Brain microvascular endothelial cell (primary cell): ENCODE measurements at regions not wholly inside any gene's neighbourhood (a gene's known extent, or its start where the extent isn't known, plus 50 kb on each side); places are given as distances from the start of the nearest gene placed in this dataset.

Source experiments
- DNase-seq: peaks from one replicate; pipeline ENCODE4 v3.0.0-alpha.2; 2020
- H3K27ac ChIP-seq: fragments of 250-450 bp; sonication (Bioruptor Pico); 2 replicates; pipeline ENCODE4 v1.5.1; 2020; ENCODE audit warnings: mild to moderate bottlenecking, moderate library complexity
- H3K27me3 ChIP-seq: fragments of 250-450 bp; sonication (Bioruptor Pico); replicated peaks from 2 replicates; pipeline ENCODE4 v1.5.1; 2020; ENCODE audit warnings: mild to moderate bottlenecking
- H3K36me3 ChIP-seq: fragments of 250-450 bp; sonication (Bioruptor Pico); replicated peaks from 2 replicates; pipeline ENCODE4 v1.5.1; 2020; ENCODE audit warnings: mild to moderate bottlenecking
- H3K4me3 ChIP-seq: 2 replicates; pipeline ENCODE4 v1.5.1; 2011; ENCODE audit warnings: low read depth, mild to moderate bottlenecking, control low read depth, low read length, moderate library complexity
- CTCF ChIP-seq: IDR thresholded peaks from 2 replicates; pipeline ENCODE4 v1.5.1; 2011; ENCODE audit warnings: low read depth, mild to moderate bottlenecking, moderate library complexity, low read length, control low read depth, inconsistent platforms; ENCODE audit errors: missing control alignments
- in situ Hi-C: cut with HindIII; loops from 2 replicates; pipeline ENCODE4 v1.10.0; 2017; ENCODE audit warnings: low sequenced_read_pairs, low pct_ligation_motif_present

GRCh38 chr13:78934336-78934735, 275.4 kb upstream of the OBI1 start:
- Histone ChIP-seq H3K27me3 (no peaks in the 10 kb centered on the region), H3K27ac (no peak overlapping the region), H3K36me3 (no peaks in the 10 kb centered on the region), H3K4me3 (no peak overlapping the region)
- in situ Hi-C loops: no loop called here
- no peak for TF ChIP-seq CTCF
- DNase-seq: no peak

- no peaks in the 10 kb centered on the region for H3K27me3 ChIP-seq
- H3K4me3 ChIP-seq: no peak overlapping the region
- no peak for TF ChIP-seq CTCF
- H3K36me3 ChIP-seq: no peaks in the 10 kb centered on the region
- no peak for DNase-seq
- H3K27ac ChIP-seq: no peak overlapping the region
- in situ Hi-C loops: no loop called here
These were observed 256.1 kb upstream of the OBI1 start for GRCh38 chr13:78915015-78915414.

GRCh38 chr13:78913656-78914055, 254.7 kb upstream of the OBI1 start:
- Histone ChIP-seq H3K36me3 (no peaks in the 10 kb centered on the region), H3K27me3 (no peaks in the 10 kb centered on the region), H3K4me3 (no peak overlapping the region), H3K27ac (no peak overlapping the region)
- no peak for DNase-seq
- TF ChIP-seq CTCF: no peak
- in situ Hi-C loops: no loop called here

GRCh38 chr13:78910147-78910546, 251.2 kb upstream of the OBI1 start:
- Histone ChIP-seq H3K27me3 (no peaks in the 10 kb centered on the region), H3K36me3 (no peaks in the 10 kb centered on the region), H3K27ac (no peak overlapping the region), H3K4me3 (no peak overlapping the region)
- TF ChIP-seq CTCF: no peak
- in situ Hi-C loops: no loop called here
- no peak for DNase-seq

- DNase-seq: no peak
- Histone ChIP-seq H3K4me3 (no peak overlapping the region), H3K36me3 (no peaks in the 10 kb centered on the region), H3K27me3 (no peaks in the 10 kb centered on the region), H3K27ac (no peak overlapping the region)
- no peak for TF ChIP-seq CTCF
- in situ Hi-C loops: no loop called here
These were observed 250.3 kb upstream of the OBI1 start for GRCh38 chr13:78909276-78909675.

GRCh38 chr13:78907006-78907405, 248.1 kb upstream of the OBI1 start:
- no peaks in the 10 kb centered on the region for H3K36me3 ChIP-seq
- no peak overlapping the region for H3K4me3 ChIP-seq
- in situ Hi-C loops: no loop called here
- no peak for DNase-seq
- H3K27me3 ChIP-seq: no peaks in the 10 kb centered on the region
- H3K27ac ChIP-seq: no peak overlapping the region
- TF ChIP-seq CTCF: no peak
